A549 (cell line): ENCODE measurements at regions not wholly inside any gene's neighbourhood (a gene's known extent, or its start where the extent isn't known, plus 50 kb on each side); places are given as distances from the start of the nearest gene placed in this dataset.
"Not testable (repeated sequence)": the region's sequence is repeated elsewhere in the genome, so short reads cannot be mapped to it uniquely, and the experiment has no call there.

Source experiments
- ATAC-seq, 2 experiments: fragments of 200-7000 bp in 1 of 2; fragments of >200 bp in 1 of 2; cut with Nextera tagmentation in 1 of 2; cut with Tn5 transposase in 1 of 2; 3 replicates each; pipeline versions ENCODE4 v1.8.0 to v1.9.1; 2018 to 2020; ENCODE audit warnings: mild to moderate bottlenecking in 1 of 2, moderate library complexity in 1 of 2
- CTCF ChIA-PET: fragments of 300-600 bp; sonication (Branson Sonifier 250); formaldehyde crosslinking; extraction: SDS; loops from one replicate; lab custom pipeline; 2021; ENCODE audit warnings: antibody characterized with exemption, inconsistent platforms; lab: Yijun Ruan, JAX
- POLR2A ChIA-PET: fragments of 350-600 bp; formaldehyde crosslinking; extraction: SDS; loops from one replicate; lab custom pipeline; 2021; ENCODE audit warnings: antibody characterized with exemption, inconsistent platforms; lab: Yijun Ruan, JAX
- DNase-seq, 2 experiments: peaks; one replicate each; pipeline versions ENCODE4 v3.0.0 to v3.0.0-alpha.2; 2011 to 2016; ENCODE audit warnings: low read depth in 1 of 2, low spot score in 1 of 2
- FAIRE-seq: peaks from 2 replicates; lab custom pipeline; 2011; peaks lifted over from hg19 to GRCh38; lab: Jason Lieb, UNC
- H3K27ac ChIP-seq, 2 experiments: fragments of >200 bp; sonication (Bioruptor Twin); formaldehyde crosslinking; 3 replicates each; pipeline ENCODE4 v1.5.1; 2016 to 2017
- H3K4me1 ChIP-seq: fragments of >200 bp; sonication (Bioruptor Twin); formaldehyde crosslinking; 3 replicates; pipeline ENCODE4 v1.6.1; 2016
- H3K4me2 ChIP-seq: fragments of >200 bp; sonication (Bioruptor Twin); formaldehyde crosslinking; 3 replicates; pipeline ENCODE4 v1.6.1; 2016
- H3K4me3 ChIP-seq: fragments of >200 bp; sonication (Bioruptor Twin); formaldehyde crosslinking; 3 replicates; pipeline ENCODE4 v1.5.1; 2016
- H3K9me3 ChIP-seq: fragments of >200 bp; sonication (Bioruptor Twin); formaldehyde crosslinking; 3 replicates; pipeline ENCODE4 v1.6.1; 2016
- ATOH8 ChIP-seq: fragments of 250-450 bp; sonication (Bioruptor Pico); IDR thresholded peaks from 2 replicates; pipeline ENCODE4 v1.5.0; 2020; ENCODE audit warnings: low read depth, mild to moderate bottlenecking, moderate library complexity
- BCL3 ChIP-seq: fragments of >200 bp; sonication (Bioruptor Twin); formaldehyde crosslinking; IDR thresholded peaks from 3 replicates; pipeline ENCODE4 v1.6.1; 2016
- EHF ChIP-seq: fragments of 250-450 bp; sonication (Bioruptor Pico); IDR thresholded peaks from 2 replicates; pipeline ENCODE4 v1.5.0; 2020; ENCODE audit warnings: mild to moderate bottlenecking
- ESRRA ChIP-seq: fragments of 150-350 bp; IDR thresholded peaks from 2 replicates; pipeline ENCODE4 v1.6.1; 2014; ENCODE audit warnings: mild to moderate bottlenecking, low read length, borderline replicate concordance
- FOSB ChIP-seq: fragments of 250-450 bp; sonication (Bioruptor Pico); IDR thresholded peaks from 2 replicates; pipeline ENCODE4 v1.5.0; 2020; ENCODE audit warnings: mild to moderate bottlenecking, moderate library complexity
- FOSL2 ChIP-seq, 2 experiments: fragments of 450-650 bp in 1 of 2; fragments of >200 bp in 1 of 2; sonication (Bioruptor Twin) in 1 of 2; formaldehyde crosslinking; IDR thresholded peaks; 2 replicates each; pipeline versions ENCODE4 v1.5.0 to v1.6.1; 2016 to 2020; ENCODE audit warnings: mild to moderate bottlenecking in 1 of 2, moderate library complexity in 1 of 2
- FOXS1 ChIP-seq: fragments of 250-450 bp; sonication (Bioruptor Pico); IDR thresholded peaks from 2 replicates; pipeline ENCODE4 v1.5.0; 2020; ENCODE audit warnings: mild to moderate bottlenecking, moderate library complexity
- HDAC2 ChIP-seq: fragments of 200-600 bp; sonication (generic); IDR thresholded peaks from 2 replicates; pipeline ENCODE4 v1.6.1; 2016
- HEYL ChIP-seq: fragments of 250-450 bp; sonication (Bioruptor Pico); IDR thresholded peaks from 2 replicates; pipeline ENCODE4 v1.8.0; 2021; ENCODE audit warnings: mild to moderate bottlenecking, moderate library complexity
- HOXA7 ChIP-seq: fragments of 250-450 bp; sonication (Bioruptor Pico); IDR thresholded peaks from 2 replicates; pipeline ENCODE4 v1.5.0; 2020; ENCODE audit warnings: mild to moderate bottlenecking, moderate library complexity
- JUN ChIP-seq, 2 experiments: fragments of >200 bp; sonication (Bioruptor Twin); formaldehyde crosslinking; IDR thresholded peaks; 2 replicates in 1 of 2; 3 replicates in 1 of 2; pipeline ENCODE4 v1.6.1; 2016 to 2017
- KDM1A ChIP-seq: fragments of 200-600 bp; sonication (generic); IDR thresholded peaks from 2 replicates; pipeline ENCODE4 v1.6.1; 2016; ENCODE audit warnings: low read depth, mild to moderate bottlenecking
- MAZ ChIP-seq: fragments of 150-350 bp; IDR thresholded peaks from 2 replicates; pipeline ENCODE4 v1.6.1; 2014; ENCODE audit warnings: antibody characterized with exemption, low read depth, low read length, borderline replicate concordance
- POLR2A ChIP-seq: IDR thresholded peaks from 2 replicates; pipeline ENCODE4 v1.6.1; 2012; ENCODE audit warnings: mild to moderate bottlenecking, low read length
- RARB ChIP-seq: fragments of 250-450 bp; sonication (Bioruptor Pico); IDR thresholded peaks from 2 replicates; pipeline ENCODE4 v1.8.0; 2021; ENCODE audit warnings: mild to moderate bottlenecking, moderate library complexity
- RCOR1 ChIP-seq: fragments of 150-350 bp; IDR thresholded peaks from 2 replicates; pipeline ENCODE4 v1.6.1; 2014; ENCODE audit warnings: antibody characterized with exemption, low read length, low read depth
- RNF2 ChIP-seq: fragments of 200-600 bp; sonication (generic); IDR thresholded peaks from 2 replicates; pipeline ENCODE4 v1.6.1; 2016; ENCODE audit warnings: low read depth, mild to moderate bottlenecking, antibody characterized with exemption, moderate library complexity, borderline replicate concordance
- TFCP2L1 ChIP-seq: fragments of 250-450 bp; sonication (Bioruptor Pico); IDR thresholded peaks from 2 replicates; pipeline ENCODE4 v1.5.0; 2021; ENCODE audit warnings: mild to moderate bottlenecking
- ZC3H11A ChIP-seq: fragments of 450-650 bp; IDR thresholded peaks from 2 replicates; pipeline ENCODE4 v1.6.1; 2014; ENCODE audit warnings: antibody characterized with exemption, mild to moderate bottlenecking
- ZSCAN20 ChIP-seq: fragments of 250-450 bp; sonication (Bioruptor Pico); IDR thresholded peaks from 2 replicates; pipeline ENCODE4 v1.8.0; 2022; ENCODE audit warnings: mild to moderate bottlenecking, moderate library complexity
- WGBS: methylation state at CpG from one replicate; pipeline ENCODE4 v1.1.6; 2017; ENCODE audit errors: missing lambda C conversion rate; 5-methylcytosine and 5-hydroxymethylcytosine counted together
- TF ChIP-seq, protein P1 (sequence below): IDR thresholded peaks from 2 replicates; pipeline ENCODE4 v1.6.1; 2012
- TF ChIP-seq, protein P2 (sequence below): fragments of 200-600 bp; sonication (generic); IDR thresholded peaks from 2 replicates; pipeline ENCODE4 v1.6.1; 2016; ENCODE audit warnings: antibody characterized with exemption, mild to moderate bottlenecking, moderate library complexity
- TF ChIP-seq, protein P3 (sequence below): fragments of >200 bp; sonication (Bioruptor Twin); formaldehyde crosslinking; IDR thresholded peaks from 3 replicates; pipeline ENCODE4 v1.5.1; 2016

- 3% methylated on average over 5 of the region's 6 CpGs for WGBS
- ATAC-seq, result no peak
- ChIA-PET POLR2A (no interaction called here), CTCF (no interaction called here)
- no peaks in the 10 kb centered on the region for H3K9me3 ChIP-seq
- H3K4me2 ChIP-seq, result no peak overlapping the region
- TF ChIP-seq JUN (IDR thresholded peaks at IDR 0.05) (no peak), RNF2 (no peak), FOSB (CRISPR knock-in tag) (no peak), RCOR1 (no peak), HOXA7 (CRISPR knock-in tag) (no peak), RARB (CRISPR knock-in tag) (no peak), TFCP2L1 (CRISPR knock-in tag) (no peak)
- TF ChIP-seq, protein P1, sequence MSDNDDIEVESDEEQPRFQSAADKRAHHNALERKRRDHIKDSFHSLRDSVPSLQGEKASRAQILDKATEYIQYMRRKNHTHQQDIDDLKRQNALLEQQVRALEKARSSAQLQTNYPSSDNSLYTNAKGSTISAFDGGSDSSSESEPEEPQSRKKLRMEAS, result no peak
- TF ChIP-seq, protein P2, sequence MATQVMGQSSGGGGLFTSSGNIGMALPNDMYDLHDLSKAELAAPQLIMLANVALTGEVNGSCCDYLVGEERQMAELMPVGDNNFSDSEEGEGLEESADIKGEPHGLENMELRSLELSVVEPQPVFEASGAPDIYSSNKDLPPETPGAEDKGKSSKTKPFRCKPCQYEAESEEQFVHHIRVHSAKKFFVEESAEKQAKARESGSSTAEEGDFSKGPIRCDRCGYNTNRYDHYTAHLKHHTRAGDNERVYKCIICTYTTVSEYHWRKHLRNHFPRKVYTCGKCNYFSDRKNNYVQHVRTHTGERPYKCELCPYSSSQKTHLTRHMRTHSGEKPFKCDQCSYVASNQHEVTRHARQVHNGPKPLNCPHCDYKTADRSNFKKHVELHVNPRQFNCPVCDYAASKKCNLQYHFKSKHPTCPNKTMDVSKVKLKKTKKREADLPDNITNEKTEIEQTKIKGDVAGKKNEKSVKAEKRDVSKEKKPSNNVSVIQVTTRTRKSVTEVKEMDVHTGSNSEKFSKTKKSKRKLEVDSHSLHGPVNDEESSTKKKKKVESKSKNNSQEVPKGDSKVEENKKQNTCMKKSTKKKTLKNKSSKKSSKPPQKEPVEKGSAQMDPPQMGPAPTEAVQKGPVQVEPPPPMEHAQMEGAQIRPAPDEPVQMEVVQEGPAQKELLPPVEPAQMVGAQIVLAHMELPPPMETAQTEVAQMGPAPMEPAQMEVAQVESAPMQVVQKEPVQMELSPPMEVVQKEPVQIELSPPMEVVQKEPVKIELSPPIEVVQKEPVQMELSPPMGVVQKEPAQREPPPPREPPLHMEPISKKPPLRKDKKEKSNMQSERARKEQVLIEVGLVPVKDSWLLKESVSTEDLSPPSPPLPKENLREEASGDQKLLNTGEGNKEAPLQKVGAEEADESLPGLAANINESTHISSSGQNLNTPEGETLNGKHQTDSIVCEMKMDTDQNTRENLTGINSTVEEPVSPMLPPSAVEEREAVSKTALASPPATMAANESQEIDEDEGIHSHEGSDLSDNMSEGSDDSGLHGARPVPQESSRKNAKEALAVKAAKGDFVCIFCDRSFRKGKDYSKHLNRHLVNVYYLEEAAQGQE, result no peak
- no peak for FAIRE-seq
- DNase-seq, result no peak
- H3K27ac ChIP-seq, result no peak overlapping the region
- no peak overlapping the region for H3K4me3 ChIP-seq
- H3K4me1 ChIP-seq, result no peaks in the 10 kb centered on the region
These were observed 486.7 kb downstream of the OMA1 start for GRCh38 chr1:58059789-58060188.

DNA sequence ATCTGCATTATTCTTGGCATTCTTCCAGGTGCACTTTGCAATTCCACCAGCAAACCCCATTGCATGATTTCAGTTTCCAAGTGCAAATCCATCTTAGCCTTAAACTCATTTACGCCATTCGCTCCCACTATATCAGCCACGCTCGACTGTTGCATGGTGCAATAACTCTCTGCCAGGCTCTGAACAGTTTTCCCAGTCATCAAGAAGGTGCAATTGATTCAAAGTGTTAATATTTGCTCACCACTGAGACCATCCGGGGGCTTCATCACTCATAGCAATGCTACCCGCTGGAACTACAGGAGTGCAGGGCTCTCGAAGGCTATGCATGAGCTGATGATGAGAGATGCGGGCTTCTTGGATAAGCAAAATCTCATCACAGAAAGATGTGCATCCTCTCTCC lies 488.2 kb downstream of the OMA1 start:
- 30% methylated on average over 8 of the region's 8 CpGs for WGBS
- FAIRE-seq (no peak), ATAC-seq (no peak), DNase-seq (no peak)
- H3K4me2 ChIP-seq, result no peak overlapping the region
- no peak for TF ChIP-seq HDAC2
- no peak for TF ChIP-seq ESRRA
- H3K4me3 ChIP-seq, result no peak overlapping the region
- H3K9me3 ChIP-seq, result no peaks in the 10 kb centered on the region
- ChIA-PET POLR2A (no interaction called here), CTCF (no interaction called here)
- no peaks in the 10 kb centered on the region for H3K4me1 ChIP-seq
- no peak overlapping the region for H3K27ac ChIP-seq

- Histone ChIP-seq H3K4me2 (no peak overlapping the region), H3K27ac (no peak overlapping the region), H3K4me3 (no peak overlapping the region), H3K9me3 (no peaks in the 10 kb centered on the region), H3K4me1 (no peaks in the 10 kb centered on the region)
- TF ChIP-seq, protein P3, sequence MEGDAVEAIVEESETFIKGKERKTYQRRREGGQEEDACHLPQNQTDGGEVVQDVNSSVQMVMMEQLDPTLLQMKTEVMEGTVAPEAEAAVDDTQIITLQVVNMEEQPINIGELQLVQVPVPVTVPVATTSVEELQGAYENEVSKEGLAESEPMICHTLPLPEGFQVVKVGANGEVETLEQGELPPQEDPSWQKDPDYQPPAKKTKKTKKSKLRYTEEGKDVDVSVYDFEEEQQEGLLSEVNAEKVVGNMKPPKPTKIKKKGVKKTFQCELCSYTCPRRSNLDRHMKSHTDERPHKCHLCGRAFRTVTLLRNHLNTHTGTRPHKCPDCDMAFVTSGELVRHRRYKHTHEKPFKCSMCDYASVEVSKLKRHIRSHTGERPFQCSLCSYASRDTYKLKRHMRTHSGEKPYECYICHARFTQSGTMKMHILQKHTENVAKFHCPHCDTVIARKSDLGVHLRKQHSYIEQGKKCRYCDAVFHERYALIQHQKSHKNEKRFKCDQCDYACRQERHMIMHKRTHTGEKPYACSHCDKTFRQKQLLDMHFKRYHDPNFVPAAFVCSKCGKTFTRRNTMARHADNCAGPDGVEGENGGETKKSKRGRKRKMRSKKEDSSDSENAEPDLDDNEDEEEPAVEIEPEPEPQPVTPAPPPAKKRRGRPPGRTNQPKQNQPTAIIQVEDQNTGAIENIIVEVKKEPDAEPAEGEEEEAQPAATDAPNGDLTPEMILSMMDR, result no peak
- no peak for TF ChIP-seq FOXS1
- no peak for TF ChIP-seq HEYL
- no peak for TF ChIP-seq ZSCAN20 (CRISPR knock-in tag)
- TF ChIP-seq MAZ, result no peak
- TF ChIP-seq ATOH8, result no peak
- TF ChIP-seq KDM1A, result no peak
- no peak for TF ChIP-seq FOSL2 (IDR thresholded peaks at IDR 0.05)
- TF ChIP-seq FOSL2 (CRISPR knock-in tag; IDR thresholded peaks at IDR 0.05), result no peak
- TF ChIP-seq, protein P1, result no peak
- TF ChIP-seq EHF (CRISPR knock-in tag), result no peak
- TF ChIP-seq ZC3H11A, result no peak
- no peak for TF ChIP-seq BCL3
- TF ChIP-seq POLR2A, result no peak
- TF ChIP-seq JUN (IDR thresholded peaks at IDR 0.05), result no peak
- ATAC-seq (no peak), FAIRE-seq (no peak), DNase-seq (no peak)
- POLR2A ChIA-PET, result no interaction called here
- CTCF ChIA-PET, result interaction anchor here (1.1 kb wide), 1 partner anchor 15 kb away, joined by 3 read pairs; no protein-coding TSS in a partner anchor
These were observed 488.7 kb downstream of the OMA1 start for GRCh38 chr1:58057826-58058225.

DNA sequence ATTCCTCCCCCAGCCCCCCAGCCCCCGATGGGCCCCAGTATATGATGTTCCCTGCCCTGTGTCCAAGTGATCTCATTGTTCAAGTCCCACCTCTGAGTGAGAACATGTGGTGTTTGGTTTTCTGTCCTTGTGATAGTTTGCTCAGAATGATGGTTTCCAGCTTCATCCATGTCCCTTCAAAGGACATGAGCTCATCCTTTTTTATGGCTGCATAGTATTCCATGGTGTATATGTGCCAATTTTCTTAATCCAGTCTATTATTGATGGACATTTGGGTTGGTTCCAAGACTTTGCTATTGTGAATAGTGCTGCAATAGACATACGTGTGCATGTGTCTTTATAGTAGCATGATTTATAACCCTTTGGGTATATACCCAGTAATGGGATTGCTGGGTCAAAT lies 495.3 kb downstream of the OMA1 start:
- H3K4me1 ChIP-seq, FAIRE-seq, H3K9me3 ChIP-seq, H3K4me3 ChIP-seq, H3K4me2 ChIP-seq, H3K27ac ChIP-seq, DNase-seq, POLR2A ChIA-PET, ATAC-seq, CTCF ChIA-PET: not testable (repeated sequence)
- WGBS, result 50% methylated on average over 1 of the region's 2 CpGs
